HepG2 (cell line): ENCODE measurements at regions not wholly inside any gene's neighbourhood (a gene's known extent, or its start where the extent isn't known, plus 50 kb on each side); places are given as distances from the start of the nearest gene placed in this dataset.

Experiments used
- ATAC-seq: fragments of 200-7000 bp; cut with Tn5 transposase; 3 replicates; pipeline ENCODE4 v1.9.1; 2020; ENCODE audit warnings: mild to moderate bottlenecking, moderate library complexity
- BruUV-seq: library from RNA; stranded (reverse); fragments of 400-500 nt; replicated peaks from 2 replicates; lab custom pipeline; 2021; lab: Mats Ljungman, UMichigan
- CTCF ChIA-PET: fragments of 300-600 bp; formaldehyde crosslinking; extraction: SDS; loops from one replicate; lab custom pipeline; 2021; ENCODE audit warnings: low total read pairs, inconsistent platforms, low intra/inter-chr PET ratio; lab: Yijun Ruan, JAX
- POLR2A ChIA-PET: fragments of 350-600 bp; sonication (Branson Sonifier 250); formaldehyde crosslinking; loops from one replicate; lab custom pipeline; 2020; ENCODE audit warnings: antibody characterized with exemption, inconsistent platforms; lab: Yijun Ruan, JAX
- DNase-seq: peaks from one replicate; pipeline ENCODE4 v3.0.0-alpha.2; 2015; ENCODE audit warnings: low spot score
- FAIRE-seq: peaks from 3 replicates; lab custom pipeline; 2011; peaks lifted over from hg19 to GRCh38; lab: Jason Lieb, UNC
- H2AFZ ChIP-seq: one replicate; pipeline ENCODE4 v1.6.1; 2011; ENCODE audit warnings: low read length, inconsistent platforms
- H3K27ac ChIP-seq: fragments of 300-600 bp; 3 replicates; pipeline ENCODE4 v1.8.0; 2011; ENCODE audit warnings: mixed run types, mild to moderate bottlenecking, mixed read lengths, low read length, inconsistent platforms; ENCODE audit not compliant: insufficient read depth; ENCODE audit errors: extremely low read length
- H3K27me3 ChIP-seq, 2 experiments: fragments of 200-600 bp in 1 of 2; 2 replicates in 1 of 2; 3 replicates in 1 of 2; pipeline versions ENCODE4 v1.6.0 to v1.8.0; 2011; ENCODE audit warnings: low read length in 2 of 2, mild to moderate bottlenecking in 2 of 2, moderate library complexity in 2 of 2, inconsistent platforms in 1 of 2; ENCODE audit not compliant: insufficient read depth in 2 of 2, control insufficient read depth in 1 of 2
- H3K36me3 ChIP-seq, 2 experiments: fragments of 200-600 bp in 1 of 2; replicated peaks in 1 of 2; 2 replicates in 1 of 2; 3 replicates in 1 of 2; pipeline versions ENCODE4 v1.5.1 to v1.8.0; 2011; ENCODE audit warnings: low read length in 2 of 2, inconsistent platforms in 1 of 2; ENCODE audit not compliant: insufficient read depth in 2 of 2, control insufficient read depth in 1 of 2
- H3K4me1 ChIP-seq: 2 replicates; pipeline ENCODE4 v1.5.1; 2012; ENCODE audit warnings: low read length, inconsistent platforms; ENCODE audit not compliant: insufficient read depth
- H3K4me2 ChIP-seq: 2 replicates; pipeline ENCODE4 v1.6.0; 2011; ENCODE audit warnings: low read depth, low read length, inconsistent platforms
- H3K4me3 ChIP-seq, 3 experiments: fragments of 200-600 bp in 1 of 3; sonication (generic), shearing (Covaris generic) in 1 of 3; replicated peaks in 1 of 3; 2 replicates each; pipeline ENCODE4 v1.5.1; 2011 to 2016; ENCODE audit warnings: low read length in 3 of 3, inconsistent platforms in 2 of 3, low read depth in 2 of 3, mild to moderate bottlenecking in 2 of 3, control low read depth in 1 of 3, mixed read lengths in 1 of 3; ENCODE audit not compliant: insufficient read depth in 1 of 3
- H3K79me2 ChIP-seq: one replicate; pipeline ENCODE4 v1.6.1; 2011; ENCODE audit warnings: low read length, inconsistent platforms; ENCODE audit not compliant: insufficient read depth
- H3K9ac ChIP-seq: 2 replicates; pipeline ENCODE4 v1.6.0; 2011; ENCODE audit warnings: mild to moderate bottlenecking, low read depth, low read length, inconsistent platforms; ENCODE audit not compliant: insufficient read depth
- H3K9me3 ChIP-seq: 2 replicates; pipeline ENCODE4 v1.5.1; 2012; ENCODE audit warnings: mild to moderate bottlenecking, low read length
- H4K20me1 ChIP-seq: 2 replicates; pipeline ENCODE4 v1.6.0; 2011; ENCODE audit warnings: inconsistent platforms, mild to moderate bottlenecking, low read length, moderate library complexity; ENCODE audit not compliant: insufficient read depth
- SPEN ChIP-seq: sonication (generic); formaldehyde crosslinking; IDR thresholded peaks from 2 replicates; pipeline ENCODE4 v1.5.1; 2020; ENCODE audit warnings: low read depth, mild to moderate bottlenecking, missing genetic modification reagents
- SSRP1 ChIP-seq: IDR thresholded peaks from 2 replicates; pipeline ENCODE4 v1.6.1; 2016; ENCODE audit warnings: control low read depth
- ZNF550 ChIP-seq: sonication (generic); formaldehyde crosslinking; IDR thresholded peaks from 2 replicates; pipeline ENCODE4 v1.4.0; 2020; ENCODE audit warnings: mild to moderate bottlenecking, missing genetic modification reagents, borderline replicate concordance
- ZNF670 ChIP-seq: sonication (generic); formaldehyde crosslinking; IDR thresholded peaks from 2 replicates; pipeline ENCODE4 v1.8.0; 2022; ENCODE audit warnings: mild to moderate bottlenecking, missing genetic modification reagents, borderline replicate concordance
- WGBS: methylation state at CpG from one replicate; pipeline ENCODE4 v1.1.6; 2017; ENCODE audit warnings: low lambda C conversion rate; 5-methylcytosine and 5-hydroxymethylcytosine counted together
- in situ Hi-C: cut with HindIII; loops from 2 replicates; pipeline ENCODE4 v1.10.0; 2017; ENCODE audit warnings: low pct_unique_long_range_greater_than_20kb; ENCODE audit not compliant: extremely low pct_ligation_motif_present
- intact Hi-C: fragments of 100-400 bp; cut with micrococcal nuclease; formaldehyde crosslinking; loops from one replicate; pipeline ENCODE4 v1.10.0; 2022; ENCODE audit not compliant: unreplicated experiment
- TF ChIP-seq, protein P1 (sequence below): IDR thresholded peaks from 2 replicates; pipeline ENCODE4 v1.6.1; 2012; ENCODE audit warnings: inconsistent platforms
- TF ChIP-seq, protein P2 (sequence below): sonication (generic); formaldehyde crosslinking; IDR thresholded peaks from 2 replicates; pipeline ENCODE4 v1.9.0; 2021; ENCODE audit warnings: missing genetic modification reagents, mild to moderate bottlenecking, borderline replicate concordance
- TF ChIP-seq, protein P3 (sequence below): sonication (generic); formaldehyde crosslinking; IDR thresholded peaks from 2 replicates; pipeline ENCODE4 v1.4.0; 2020; ENCODE audit warnings: missing genetic modification reagents

DNA sequence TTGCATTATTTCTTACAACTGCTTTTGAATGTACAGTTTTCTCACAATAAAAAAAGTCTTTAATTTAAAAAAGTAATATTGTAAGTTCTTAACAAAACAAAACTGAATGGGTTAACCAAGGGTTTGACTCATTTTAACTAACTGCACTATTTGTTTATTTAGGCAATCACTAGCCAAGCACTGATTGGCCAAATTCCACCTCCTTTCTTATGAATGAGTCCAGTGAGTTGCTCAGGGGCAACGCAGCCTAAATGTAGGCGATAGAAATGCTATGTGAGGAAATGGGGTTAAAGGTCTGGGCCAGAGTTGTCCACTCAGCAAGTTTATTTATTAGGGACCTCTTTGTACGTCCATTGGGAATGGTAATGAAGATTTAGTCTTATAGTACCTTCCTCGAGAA lies 89.6 kb upstream of the MAF start:
- intact Hi-C loops (no loop called here), in situ Hi-C loops (no loop called here)
- TF ChIP-seq SSRP1 = no peak
- TF ChIP-seq, protein P1, sequence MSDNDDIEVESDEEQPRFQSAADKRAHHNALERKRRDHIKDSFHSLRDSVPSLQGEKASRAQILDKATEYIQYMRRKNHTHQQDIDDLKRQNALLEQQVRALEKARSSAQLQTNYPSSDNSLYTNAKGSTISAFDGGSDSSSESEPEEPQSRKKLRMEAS = no peak
- TF ChIP-seq, protein P2, sequence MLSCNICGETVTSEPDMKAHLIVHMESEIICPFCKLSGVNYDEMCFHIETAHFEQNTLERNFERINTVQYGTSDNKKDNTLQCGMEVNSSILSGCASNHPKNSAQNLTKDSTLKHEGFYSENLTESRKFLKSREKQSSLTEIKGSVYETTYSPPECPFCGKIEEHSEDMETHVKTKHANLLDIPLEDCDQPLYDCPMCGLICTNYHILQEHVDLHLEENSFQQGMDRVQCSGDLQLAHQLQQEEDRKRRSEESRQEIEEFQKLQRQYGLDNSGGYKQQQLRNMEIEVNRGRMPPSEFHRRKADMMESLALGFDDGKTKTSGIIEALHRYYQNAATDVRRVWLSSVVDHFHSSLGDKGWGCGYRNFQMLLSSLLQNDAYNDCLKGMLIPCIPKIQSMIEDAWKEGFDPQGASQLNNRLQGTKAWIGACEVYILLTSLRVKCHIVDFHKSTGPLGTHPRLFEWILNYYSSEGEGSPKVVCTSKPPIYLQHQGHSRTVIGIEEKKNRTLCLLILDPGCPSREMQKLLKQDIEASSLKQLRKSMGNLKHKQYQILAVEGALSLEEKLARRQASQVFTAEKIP (CRISPR knock-in tag) = no peak
- TF ChIP-seq ZNF550 = no peak
- TF ChIP-seq SPEN = no peak
- TF ChIP-seq, protein P3, sequence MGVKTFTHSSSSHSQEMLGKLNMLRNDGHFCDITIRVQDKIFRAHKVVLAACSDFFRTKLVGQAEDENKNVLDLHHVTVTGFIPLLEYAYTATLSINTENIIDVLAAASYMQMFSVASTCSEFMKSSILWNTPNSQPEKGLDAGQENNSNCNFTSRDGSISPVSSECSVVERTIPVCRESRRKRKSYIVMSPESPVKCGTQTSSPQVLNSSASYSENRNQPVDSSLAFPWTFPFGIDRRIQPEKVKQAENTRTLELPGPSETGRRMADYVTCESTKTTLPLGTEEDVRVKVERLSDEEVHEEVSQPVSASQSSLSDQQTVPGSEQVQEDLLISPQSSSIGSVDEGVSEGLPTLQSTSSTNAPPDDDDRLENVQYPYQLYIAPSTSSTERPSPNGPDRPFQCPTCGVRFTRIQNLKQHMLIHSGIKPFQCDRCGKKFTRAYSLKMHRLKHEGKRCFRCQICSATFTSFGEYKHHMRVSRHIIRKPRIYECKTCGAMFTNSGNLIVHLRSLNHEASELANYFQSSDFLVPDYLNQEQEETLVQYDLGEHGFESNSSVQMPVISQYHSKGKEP = no peak
- no peak for TF ChIP-seq ZNF670
- WGBS = 8% methylated on average over 4 of the region's 4 CpGs
- Histone ChIP-seq H3K4me1 (no peaks in the 10 kb centered on the region), H2AFZ (no peak overlapping the region), H4K20me1 (no peaks in the 10 kb centered on the region), H3K27ac (no peak overlapping the region), H3K9me3 (peaks cover 52% of the 10 kb centered on the region), H3K4me2 (no peak overlapping the region), H3K79me2 (no peaks in the 10 kb centered on the region), H3K9ac (no peak overlapping the region), H3K36me3 (no peaks in the 10 kb centered on the region), H3K4me3 (no peak overlapping the region), H3K27me3 (no peaks in the 10 kb centered on the region)
- ChIA-PET CTCF (no interaction called here), POLR2A (no interaction called here)
- ATAC-seq = no peak
- DNase-seq = no peak
- FAIRE-seq = no peak
- BruUV-seq = no TSS peak
